ENCODE measurements at regions not wholly inside any gene's neighbourhood (a gene's known extent, or its start where the extent isn't known, plus 50 kb on each side); places are given as distances from the start of the nearest gene placed in this dataset.

- TF ChIP-seq, protein P1, sequence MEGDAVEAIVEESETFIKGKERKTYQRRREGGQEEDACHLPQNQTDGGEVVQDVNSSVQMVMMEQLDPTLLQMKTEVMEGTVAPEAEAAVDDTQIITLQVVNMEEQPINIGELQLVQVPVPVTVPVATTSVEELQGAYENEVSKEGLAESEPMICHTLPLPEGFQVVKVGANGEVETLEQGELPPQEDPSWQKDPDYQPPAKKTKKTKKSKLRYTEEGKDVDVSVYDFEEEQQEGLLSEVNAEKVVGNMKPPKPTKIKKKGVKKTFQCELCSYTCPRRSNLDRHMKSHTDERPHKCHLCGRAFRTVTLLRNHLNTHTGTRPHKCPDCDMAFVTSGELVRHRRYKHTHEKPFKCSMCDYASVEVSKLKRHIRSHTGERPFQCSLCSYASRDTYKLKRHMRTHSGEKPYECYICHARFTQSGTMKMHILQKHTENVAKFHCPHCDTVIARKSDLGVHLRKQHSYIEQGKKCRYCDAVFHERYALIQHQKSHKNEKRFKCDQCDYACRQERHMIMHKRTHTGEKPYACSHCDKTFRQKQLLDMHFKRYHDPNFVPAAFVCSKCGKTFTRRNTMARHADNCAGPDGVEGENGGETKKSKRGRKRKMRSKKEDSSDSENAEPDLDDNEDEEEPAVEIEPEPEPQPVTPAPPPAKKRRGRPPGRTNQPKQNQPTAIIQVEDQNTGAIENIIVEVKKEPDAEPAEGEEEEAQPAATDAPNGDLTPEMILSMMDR (IDR thresholded peaks at IDR 0.05; ENCODE audit: insufficient read depth, low read length, poor library complexity, severe bottlenecking) = no peak
- DNase-seq (ENCODE audit: low read depth) = no peak
- Histone ChIP-seq H3K27me3 (ENCODE audit: control insufficient read depth, insufficient read depth, low read length) (no peaks in the 10 kb centered on the region), H3K36me3 (ENCODE audit: control insufficient read depth, insufficient read depth, low read length) (no peaks in the 10 kb centered on the region), H3K4me3 (ENCODE audit: low read depth, low read length) (no peak overlapping the region)
Observed at GRCh38 chr2:235265348-235265965, 228.4 kb upstream of the AGAP1 start.

DNA sequence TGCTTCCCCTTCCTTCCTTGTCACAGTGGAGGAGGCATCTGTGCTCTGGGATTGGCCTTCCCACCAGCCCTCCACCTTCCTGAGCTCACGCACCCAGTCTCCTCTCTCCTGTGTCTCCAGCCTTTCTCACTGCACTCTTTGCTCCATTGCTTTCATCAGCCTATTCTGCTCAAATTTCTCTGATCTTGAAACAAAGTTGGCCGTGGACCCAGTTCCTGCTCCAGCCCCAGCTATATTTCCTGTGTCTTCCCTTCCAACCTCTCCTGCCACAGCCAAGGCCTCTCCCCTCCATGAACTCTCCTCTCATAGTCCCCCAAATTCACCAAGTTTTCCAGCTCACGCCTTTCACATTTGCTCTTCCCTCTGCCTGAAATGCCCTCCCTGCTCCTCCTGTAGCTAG, 226.6 kb upstream of the AGAP1 start:
- H3K4me3 ChIP-seq (ENCODE audit: low read depth, low read length) = no peak overlapping the region
- H3K27me3 ChIP-seq (ENCODE audit: control insufficient read depth, insufficient read depth, low read length) = no peaks in the 10 kb centered on the region
- DNase-seq (ENCODE audit: low read depth) = no peak
- no peaks in the 10 kb centered on the region for H3K36me3 ChIP-seq (ENCODE audit: control insufficient read depth, insufficient read depth, low read length)
- TF ChIP-seq, protein P1 (IDR thresholded peaks at IDR 0.05; ENCODE audit: insufficient read depth, low read length, poor library complexity, severe bottlenecking) = no peak

DNA sequence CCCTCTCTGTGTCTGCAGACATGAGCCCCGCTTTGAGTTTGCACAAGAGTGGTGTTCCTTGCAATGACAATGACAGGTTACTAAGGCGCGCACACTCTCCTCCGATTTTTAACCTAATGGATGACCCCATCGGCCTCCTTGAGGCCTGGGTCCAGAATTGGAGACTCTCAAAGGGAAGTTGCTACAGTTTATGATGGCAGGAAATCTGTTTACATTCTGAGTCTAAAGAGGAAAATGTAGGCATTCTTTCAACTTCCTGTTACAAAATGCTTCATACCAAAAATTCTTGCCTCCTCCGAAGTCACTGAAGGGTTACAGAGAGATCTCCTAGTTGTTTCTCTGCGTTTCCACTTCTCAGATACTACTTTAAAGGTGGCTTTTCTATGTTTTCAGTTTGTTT, 225.3 kb upstream of the AGAP1 start:
- H3K36me3 ChIP-seq (ENCODE audit: control insufficient read depth, insufficient read depth, low read length) = no peaks in the 10 kb centered on the region
- H3K27me3 ChIP-seq (ENCODE audit: control insufficient read depth, insufficient read depth, low read length) = no peaks in the 10 kb centered on the region
- TF ChIP-seq, protein P1 (IDR thresholded peaks at IDR 0.05; ENCODE audit: insufficient read depth, low read length, poor library complexity, severe bottlenecking) = no peak
- no peak for DNase-seq (ENCODE audit: low read depth)
- H3K4me3 ChIP-seq (ENCODE audit: low read depth, low read length) = no peak overlapping the region

- H3K36me3 ChIP-seq (ENCODE audit: control insufficient read depth, insufficient read depth, low read length) = no peaks in the 10 kb centered on the region
- no peak for DNase-seq (ENCODE audit: low read depth)
- no peak overlapping the region for H3K4me3 ChIP-seq (ENCODE audit: low read depth, low read length)
- TF ChIP-seq, protein P1 (IDR thresholded peaks at IDR 0.05; ENCODE audit: insufficient read depth, low read length, poor library complexity, severe bottlenecking) = no peak
- H3K27me3 ChIP-seq (ENCODE audit: control insufficient read depth, insufficient read depth, low read length) = no peaks in the 10 kb centered on the region
Observed at GRCh38 chr2:235270291-235270690, 223.6 kb upstream of the AGAP1 start.

- TF ChIP-seq, protein P1 (IDR thresholded peaks at IDR 0.05; ENCODE audit: insufficient read depth, low read length, poor library complexity, severe bottlenecking) = no peak
- no peaks in the 10 kb centered on the region for H3K36me3 ChIP-seq (ENCODE audit: control insufficient read depth, insufficient read depth, low read length)
- H3K4me3 ChIP-seq (ENCODE audit: low read depth, low read length) = no peak overlapping the region
- DNase-seq (ENCODE audit: low read depth) = peak; percentile 61
- no peaks in the 10 kb centered on the region for H3K27me3 ChIP-seq (ENCODE audit: control insufficient read depth, insufficient read depth, low read length)
Observed at GRCh38 chr2:235270956-235271355, 222.9 kb upstream of the AGAP1 start.

DNA sequence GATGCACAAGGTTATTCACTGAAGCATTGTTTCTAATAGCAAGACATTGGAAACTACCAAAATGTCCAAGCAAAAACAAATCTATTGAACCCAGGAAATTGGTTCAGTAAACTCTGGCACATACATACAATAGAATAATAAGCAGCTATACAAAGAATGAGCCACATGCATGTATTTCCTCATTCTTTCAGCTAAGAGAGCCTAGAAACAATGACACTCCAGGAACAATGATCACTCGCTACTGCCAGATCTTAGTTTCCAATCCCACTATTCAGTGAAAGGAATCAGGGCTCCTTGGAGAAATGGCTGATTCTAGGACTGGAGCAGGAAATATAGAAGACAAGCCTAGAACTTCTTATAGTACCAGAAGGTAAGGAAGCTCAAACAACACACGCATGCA, 221.9 kb upstream of the AGAP1 start:
- H3K27me3 ChIP-seq (ENCODE audit: control insufficient read depth, insufficient read depth, low read length) = no peaks in the 10 kb centered on the region

More for the DNA sequence above, 221.9 kb upstream of the AGAP1 start:
- TF ChIP-seq, protein P1 (IDR thresholded peaks at IDR 0.05; ENCODE audit: insufficient read depth, low read length, poor library complexity, severe bottlenecking) = no peak
- Histone ChIP-seq H3K4me3 (ENCODE audit: low read depth, low read length) (no peak overlapping the region), H3K36me3 (ENCODE audit: control insufficient read depth, insufficient read depth, low read length) (no peaks in the 10 kb centered on the region)
- no peak for DNase-seq (ENCODE audit: low read depth)

All from kidney epithelial cell (primary cell).